GM12874 (cell line): ENCODE measurements at regions not wholly inside any gene's neighbourhood (a gene's known extent, or its start where the extent isn't known, plus 50 kb on each side); places are given as distances from the start of the nearest gene placed in this dataset.

ENCODE experiments used
- TF ChIP-seq, protein P1 (sequence below): IDR thresholded peaks from 2 replicates; pipeline ENCODE4 v1.5.1; 2011; ENCODE audit warnings: low read depth, mild to moderate bottlenecking, control low read depth, low read length, moderate library complexity; ENCODE audit not compliant: insufficient read depth

DNA sequence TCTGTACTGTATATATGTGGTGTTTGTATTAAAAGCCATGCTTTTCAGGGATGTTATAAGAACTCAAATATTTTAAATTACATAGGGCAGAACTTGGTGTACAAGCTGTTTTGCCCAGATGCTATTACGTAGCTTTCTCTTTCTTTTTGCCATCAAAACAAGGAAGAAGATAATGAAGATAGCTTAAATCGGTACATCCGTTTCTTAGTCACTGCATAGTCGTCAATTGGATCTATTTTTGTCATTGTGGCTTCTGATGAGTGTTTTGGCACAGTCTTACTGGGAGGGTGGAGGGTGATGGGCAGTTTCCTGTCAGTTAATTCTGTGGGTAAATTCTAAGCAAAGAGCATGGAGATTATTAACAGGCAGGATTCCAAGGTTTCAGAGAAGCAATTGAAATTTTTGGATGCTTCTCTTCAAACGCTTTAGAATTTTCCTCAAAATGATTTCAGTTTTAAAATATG lies 649.1 kb upstream of the GJE1 start:
- TF ChIP-seq, protein P1, sequence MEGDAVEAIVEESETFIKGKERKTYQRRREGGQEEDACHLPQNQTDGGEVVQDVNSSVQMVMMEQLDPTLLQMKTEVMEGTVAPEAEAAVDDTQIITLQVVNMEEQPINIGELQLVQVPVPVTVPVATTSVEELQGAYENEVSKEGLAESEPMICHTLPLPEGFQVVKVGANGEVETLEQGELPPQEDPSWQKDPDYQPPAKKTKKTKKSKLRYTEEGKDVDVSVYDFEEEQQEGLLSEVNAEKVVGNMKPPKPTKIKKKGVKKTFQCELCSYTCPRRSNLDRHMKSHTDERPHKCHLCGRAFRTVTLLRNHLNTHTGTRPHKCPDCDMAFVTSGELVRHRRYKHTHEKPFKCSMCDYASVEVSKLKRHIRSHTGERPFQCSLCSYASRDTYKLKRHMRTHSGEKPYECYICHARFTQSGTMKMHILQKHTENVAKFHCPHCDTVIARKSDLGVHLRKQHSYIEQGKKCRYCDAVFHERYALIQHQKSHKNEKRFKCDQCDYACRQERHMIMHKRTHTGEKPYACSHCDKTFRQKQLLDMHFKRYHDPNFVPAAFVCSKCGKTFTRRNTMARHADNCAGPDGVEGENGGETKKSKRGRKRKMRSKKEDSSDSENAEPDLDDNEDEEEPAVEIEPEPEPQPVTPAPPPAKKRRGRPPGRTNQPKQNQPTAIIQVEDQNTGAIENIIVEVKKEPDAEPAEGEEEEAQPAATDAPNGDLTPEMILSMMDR: no peak

GRCh38 chr6:141482796-141483597 lies 649.7 kb upstream of the GJE1 start:
- TF ChIP-seq, protein P1: no peak

GRCh38 chr6:141475259-141475658 lies 657.5 kb upstream of the GJE1 start:
- TF ChIP-seq, protein P1: no peak

- TF ChIP-seq, protein P1: no peak
These were observed 660.4 kb upstream of the GJE1 start for GRCh38 chr6:141472162-141472928.

- TF ChIP-seq, protein P1: no peak
These were observed 661.9 kb upstream of the GJE1 start for GRCh38 chr6:141470810-141471209.

DNA sequence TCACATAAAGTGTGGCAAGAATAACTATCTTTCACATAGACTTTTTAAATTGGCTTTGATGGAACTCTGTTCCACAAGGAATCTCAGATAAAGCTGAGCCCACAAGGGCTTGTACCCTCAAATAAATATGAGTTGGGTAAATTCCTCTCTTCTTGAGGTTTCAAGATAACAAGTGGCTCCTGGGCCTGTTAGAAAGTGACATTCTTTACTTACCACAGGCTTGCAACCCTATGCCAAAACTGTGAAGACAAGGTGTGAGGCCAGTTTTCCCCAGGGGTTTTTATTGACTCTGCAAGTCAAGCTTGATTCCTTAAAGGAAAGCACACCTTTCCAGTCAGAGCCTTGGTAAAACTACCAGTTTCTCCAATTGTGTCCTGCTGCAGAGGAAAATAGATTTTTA lies 664.8 kb upstream of the GJE1 start:
- TF ChIP-seq, protein P1: no peak

DNA sequence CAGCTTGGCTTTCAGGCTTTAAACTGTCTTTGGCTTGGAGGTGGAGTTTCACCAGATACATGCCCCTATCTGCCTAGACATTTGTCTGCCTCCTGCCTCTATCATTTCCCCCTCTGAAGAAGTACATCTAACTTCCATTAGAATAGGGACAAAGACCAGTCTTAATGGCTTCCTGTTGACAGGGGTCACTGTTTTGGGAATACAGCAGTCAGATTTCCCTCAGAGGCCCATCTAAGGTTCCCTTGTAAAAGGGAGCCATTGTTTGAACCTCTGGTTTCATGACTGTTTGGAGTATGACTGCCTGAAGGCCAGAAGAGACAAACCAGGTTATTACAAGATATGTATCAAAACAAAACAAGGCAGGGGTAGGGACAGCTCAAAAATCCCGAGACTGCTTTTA lies 665.7 kb upstream of the GJE1 start:
- TF ChIP-seq, protein P1: no peak
